H1 (cell line): ENCODE measurements at regions not wholly inside any gene's neighbourhood (a gene's known extent, or its start where the extent isn't known, plus 50 kb on each side); places are given as distances from the start of the nearest gene placed in this dataset.

Experiments used
- CTCF ChIA-PET: fragments of 300-600 bp; sonication (Branson Sonifier 250); formaldehyde crosslinking; loops from one replicate; lab custom pipeline; 2021; ENCODE audit not compliant: partially characterized antibody; lab: Charles Lee
- POLR2A ChIA-PET: fragments of 300-600 bp; sonication (Branson Sonifier 250); formaldehyde crosslinking; loops from one replicate; lab custom pipeline; 2021; ENCODE audit warnings: inconsistent platforms; ENCODE audit not compliant: partially characterized antibody; lab: Charles Lee
- DNase-seq, 2 experiments: peaks; one replicate each; pipeline versions ENCODE4 v3.0.0 to v3.0.0-alpha.2; 2010 to 2022; ENCODE audit warnings: low spot score in 2 of 2, low read depth in 1 of 2, mixed read lengths in 1 of 2
- FAIRE-seq: peaks from 2 replicates; lab custom pipeline; 2011; peaks lifted over from hg19 to GRCh38; lab: Jason Lieb, UNC
- H2AFZ ChIP-seq: 2 replicates; pipeline ENCODE4 v1.8.1; 2012; ENCODE audit warnings: low read length, inconsistent platforms
- H2AK5ac ChIP-seq: 2 replicates; pipeline ENCODE4 v1.6.1; 2013; ENCODE audit warnings: low read depth, low read length
- H2BK120ac ChIP-seq: replicated peaks from 2 replicates; pipeline ENCODE3; 2013; ENCODE audit warnings: low read depth, low read length, inconsistent platforms
- H2BK12ac ChIP-seq: 2 replicates; pipeline ENCODE4 v1.6.1; 2013; ENCODE audit warnings: low read depth, low read length
- H2BK15ac ChIP-seq: 2 replicates; pipeline ENCODE4 v1.6.1; 2013; ENCODE audit warnings: low read length
- H2BK20ac ChIP-seq: 2 replicates; pipeline ENCODE4 v1.6.1; 2013; ENCODE audit warnings: low read length
- H2BK5ac ChIP-seq: 2 replicates; pipeline ENCODE4 v1.6.1; 2013; ENCODE audit warnings: low read depth, low read length
- H3K14ac ChIP-seq: 2 replicates; pipeline ENCODE4 v1.6.1; 2013; ENCODE audit warnings: inconsistent platforms; ENCODE audit not compliant: insufficient read length
- H3K18ac ChIP-seq: 2 replicates; pipeline ENCODE4 v1.6.1; 2013; ENCODE audit warnings: low read length; ENCODE audit errors: extremely low read depth
- H3K23ac ChIP-seq: 2 replicates; pipeline ENCODE4 v1.6.1; 2013; ENCODE audit warnings: inconsistent platforms; ENCODE audit not compliant: insufficient read length
- H3K23me2 ChIP-seq: 2 replicates; pipeline ENCODE4 v1.6.1; 2013; ENCODE audit warnings: low read depth, low read length
- H3K27ac ChIP-seq: 2 replicates; pipeline ENCODE4 v1.6.1; 2011; ENCODE audit warnings: low read depth, low read length, inconsistent platforms
- H3K27me3 ChIP-seq, 4 experiments: replicated peaks in 1 of 4; 1 replicate in 1 of 4; 2 replicates in 3 of 4; pipeline versions ENCODE4 v1.6.1 to v1.8.1; 2011 to 2013; ENCODE audit warnings: low read length in 3 of 4, mild to moderate bottlenecking in 3 of 4, inconsistent platforms in 2 of 4, mixed read lengths in 2 of 4, moderate library complexity in 1 of 4; ENCODE audit not compliant: control insufficient read depth in 3 of 4, insufficient read depth in 3 of 4; ENCODE audit errors: extremely low read depth in 1 of 4
- H3K36me3 ChIP-seq, 4 experiments: 2 replicates each; pipeline versions ENCODE4 v1.6.1 to v1.8.1; 2011 to 2013; ENCODE audit warnings: mild to moderate bottlenecking in 4 of 4, low read length in 3 of 4, moderate library complexity in 2 of 4, control low read depth in 1 of 4, inconsistent platforms in 1 of 4; ENCODE audit not compliant: insufficient read depth in 4 of 4, control insufficient read depth in 2 of 4
- H3K4ac ChIP-seq: replicated peaks from 2 replicates; pipeline ENCODE3; 2013; ENCODE audit warnings: low read length, low read depth, mixed read lengths, inconsistent platforms; ENCODE audit not compliant: insufficient read length
- H3K4me1 ChIP-seq, 4 experiments: replicated peaks in 1 of 4; 1 replicate in 1 of 4; 2 replicates in 3 of 4; pipeline versions ENCODE4 v1.6.1 to v1.8.1; 2011 to 2013; ENCODE audit warnings: low read length in 3 of 4, inconsistent platforms in 2 of 4, mixed read lengths in 1 of 4; ENCODE audit not compliant: insufficient read depth in 4 of 4, control insufficient read depth in 3 of 4
- H3K4me2 ChIP-seq, 2 experiments: 2 replicates each; pipeline versions ENCODE4 v1.6.1 to v1.8.1; 2011 to 2013; ENCODE audit warnings: low read depth in 2 of 2, low read length in 2 of 2, control low read depth in 1 of 2, inconsistent platforms in 1 of 2, mild to moderate bottlenecking in 1 of 2; ENCODE audit not compliant: insufficient read depth in 1 of 2
- H3K4me3 ChIP-seq, 4 experiments: fragments of 200-600, 300-600 bp in 1 of 4; sonication (generic), shearing (Covaris generic), sonication (Bioruptor Twin) in 1 of 4; 2 replicates each; pipeline versions ENCODE4 v1.5.1 to v1.8.1; 2011 to 2016; ENCODE audit warnings: low read length in 4 of 4, low read depth in 3 of 4, control low read depth in 2 of 4, inconsistent platforms in 2 of 4, mild to moderate bottlenecking in 2 of 4, mixed read lengths in 1 of 4, moderate library complexity in 1 of 4; ENCODE audit not compliant: insufficient read depth in 2 of 4; ENCODE audit errors: extremely low read depth in 1 of 4
- H3K56ac ChIP-seq: replicated peaks from 2 replicates; pipeline ENCODE3; 2013; ENCODE audit warnings: low read depth, mild to moderate bottlenecking, mixed read lengths, low read length, inconsistent platforms; ENCODE audit not compliant: insufficient read length
- H3K79me1 ChIP-seq: 2 replicates; pipeline ENCODE4 v1.6.1; 2013; ENCODE audit warnings: low read depth, low read length, control low read depth
- H3K79me2 ChIP-seq, 2 experiments: 2 replicates each; pipeline versions ENCODE4 v1.6.1 to v1.8.1; 2012 to 2013; ENCODE audit warnings: low read length in 2 of 2, mild to moderate bottlenecking in 2 of 2, inconsistent platforms in 1 of 2; ENCODE audit not compliant: insufficient read depth in 2 of 2, control insufficient read depth in 1 of 2
- H3K9ac ChIP-seq, 4 experiments: replicated peaks in 1 of 4; 1 replicate in 1 of 4; 2 replicates in 3 of 4; pipeline versions ENCODE4 v1.6.1 to v1.8.1; 2011 to 2013; ENCODE audit warnings: low read depth in 3 of 4, low read length in 3 of 4, control low read depth in 2 of 4, mild to moderate bottlenecking in 2 of 4, moderate library complexity in 2 of 4, inconsistent platforms in 1 of 4; ENCODE audit errors: extremely low read depth in 1 of 4
- H3K9me3 ChIP-seq, 2 experiments: 2 replicates each; pipeline versions ENCODE4 v1.6.1 to v1.8.1; 2012 to 2013; ENCODE audit warnings: mild to moderate bottlenecking in 2 of 2, moderate library complexity in 2 of 2, control low read depth in 1 of 2, inconsistent platforms in 1 of 2, low read depth in 1 of 2, low read length in 1 of 2, mixed read lengths in 1 of 2; ENCODE audit not compliant: insufficient read depth in 2 of 2
- H4K20me1 ChIP-seq, 2 experiments: replicated peaks in 1 of 2; 2 replicates each; pipeline versions ENCODE3 to v1.8.1; 2011 to 2013; ENCODE audit warnings: inconsistent platforms in 2 of 2, low read length in 2 of 2, mild to moderate bottlenecking in 1 of 2; ENCODE audit not compliant: insufficient read depth in 2 of 2, control insufficient read depth in 1 of 2
- H4K5ac ChIP-seq: 2 replicates; pipeline ENCODE4 v1.6.1; 2013; ENCODE audit warnings: low read length, low read depth, mixed read lengths, inconsistent platforms; ENCODE audit not compliant: insufficient read length
- H4K8ac ChIP-seq: 2 replicates; pipeline ENCODE4 v1.8.0; 2013; ENCODE audit warnings: mild to moderate bottlenecking, moderate library complexity, low read length, inconsistent platforms; ENCODE audit not compliant: insufficient read depth; ENCODE audit errors: extremely low read depth
- H4K91ac ChIP-seq: replicated peaks from 2 replicates; pipeline ENCODE3; 2013; ENCODE audit warnings: low read length, mixed read lengths, inconsistent platforms; ENCODE audit not compliant: insufficient read length
- BACH1 ChIP-seq: IDR thresholded peaks from 2 replicates; pipeline ENCODE4 v1.6.1; 2012; ENCODE audit warnings: low read length, improper control_type of control experiment
- EZH2 ChIP-seq: fragments of 200-600 bp; sonication (generic); IDR thresholded peaks from 2 replicates; pipeline ENCODE4 v1.7.1; 2012; ENCODE audit warnings: low read depth, mild to moderate bottlenecking, moderate library complexity, low read length, inconsistent platforms; ENCODE audit not compliant: severe bottlenecking
- HDAC6 ChIP-seq: IDR thresholded peaks from one replicate; pipeline ENCODE4 v1.7.1; 2012; ENCODE audit warnings: low read depth, mild to moderate bottlenecking, inconsistent platforms, low read length, moderate library complexity
- SIN3A ChIP-seq, 2 experiments: IDR thresholded peaks in 1 of 2; conservative IDR thresholded peaks in 1 of 2; 2 replicates each; pipeline ENCODE4 v1.6.1; 2011 to 2012; ENCODE audit warnings: low read length in 2 of 2, improper control_type of control experiment in 1 of 2, low read depth in 1 of 2, mild to moderate bottlenecking in 1 of 2
- SP1 ChIP-seq: IDR thresholded peaks from 2 replicates; pipeline ENCODE4 v1.6.1; 2011; ENCODE audit warnings: low read depth, low read length
- SRF ChIP-seq: IDR thresholded peaks from 2 replicates; pipeline ENCODE4 v1.6.1; 2011; ENCODE audit warnings: mild to moderate bottlenecking, low read depth, low read length, moderate library complexity
- ZNF274 ChIP-seq: IDR thresholded peaks from 2 replicates; pipeline ENCODE4 v1.7.0; 2012; ENCODE audit warnings: low read length, borderline replicate concordance; ENCODE audit errors: extremely low read depth
- WGBS, 2 experiments: shearing (Covaris generic) in 1 of 2; methylation state at CpG; one replicate each; pipeline versions ENCODE4 v1.1.6 to v1.1.7; 2013 to 2015; ENCODE audit warnings: low lambda C conversion rate in 2 of 2, mixed read lengths in 2 of 2, inconsistent platforms in 1 of 2, low coverage in 1 of 2, missing lambda C conversion rate in 1 of 2; ENCODE audit not compliant: insufficient replicate concordance in 2 of 2, insufficient coverage in 1 of 2, insufficient read length in 1 of 2; ENCODE audit errors: extremely low coverage in 1 of 2, missing lambda C conversion rate in 1 of 2; 5-methylcytosine and 5-hydroxymethylcytosine counted together

GRCh38 chr2:42856891-42857632, 64.7 kb upstream of the HAAO start:
- Histone ChIP-seq H2BK20ac (no peak overlapping the region), H3K18ac (no peak overlapping the region), H2AFZ (no peak overlapping the region), H4K5ac (no peak overlapping the region), H3K14ac (no peak overlapping the region), H3K27ac (no peak overlapping the region), H3K36me3 (no peaks in the 10 kb centered on the region), H3K23me2 (no peaks in the 10 kb centered on the region), H2BK5ac (no peak overlapping the region), H3K23ac (no peak overlapping the region), H2BK12ac (no peak overlapping the region), H3K56ac (no peak overlapping the region), H4K20me1 (no peaks in the 10 kb centered on the region), H4K91ac (no peak overlapping the region), H2AK5ac (no peak overlapping the region), H3K4me1 (no peaks in the 10 kb centered on the region; a peak in 1 of 7 replicates), H3K79me1 (no peaks in the 10 kb centered on the region), H2BK120ac (no peak overlapping the region), H3K9ac (no peak overlapping the region), H3K4me3 (no peak overlapping the region), H4K8ac (no peak overlapping the region), H3K27me3 (no peaks in the 10 kb centered on the region), H3K4me2 (no peak overlapping the region), H2BK15ac (no peak overlapping the region), H3K79me2 (no peaks in the 10 kb centered on the region), H3K4ac (no peak overlapping the region), H3K9me3 (no peaks in the 10 kb centered on the region)
- POLR2A ChIA-PET, result no interaction called here
- FAIRE-seq (no peak), DNase-seq (no peak)
- 95% methylated on average over 23 of the region's 23 CpGs; no CpG with 5 or more reads in 1 of the 2 experiments for WGBS, 2 experiments
- CTCF ChIA-PET, result interaction anchor here (0.9 to 6.9 kb wide), 27 partner anchors 9 to 372 kb away, joined by 3 to 119 read pairs (median 5); no protein-coding TSS in a partner anchor
- no peak for TF ChIP-seq ZNF274
- no peak for TF ChIP-seq SP1
- no peak for TF ChIP-seq EZH2
- no peak for TF ChIP-seq BACH1
- TF ChIP-seq SIN3A (conservative IDR thresholded peaks at IDR 0.05 in 1 of 2, IDR thresholded peaks at IDR 0.05 in 1 of 2; ENCODE audit: low read depth in 1 of 2, low read length in 2 of 2), result no peak
- no peak for TF ChIP-seq SRF
- TF ChIP-seq HDAC6, result no peak
